Retina (tissue), 1 donor: ENCODE measurements at regions not wholly inside any gene's neighbourhood (a gene's known extent, or its start where the extent isn't known, plus 50 kb on each side); places are given as distances from the start of the nearest gene placed in this dataset.

ENCODE experiments used
- DNase-seq: peaks from one replicate; pipeline ENCODE4 v3.0.0-alpha.2; 2016

- no peak for DNase-seq
Observed at GRCh38 chr2:186919296-186919695, 70.3 kb upstream of the ZSWIM2 start.

DNA sequence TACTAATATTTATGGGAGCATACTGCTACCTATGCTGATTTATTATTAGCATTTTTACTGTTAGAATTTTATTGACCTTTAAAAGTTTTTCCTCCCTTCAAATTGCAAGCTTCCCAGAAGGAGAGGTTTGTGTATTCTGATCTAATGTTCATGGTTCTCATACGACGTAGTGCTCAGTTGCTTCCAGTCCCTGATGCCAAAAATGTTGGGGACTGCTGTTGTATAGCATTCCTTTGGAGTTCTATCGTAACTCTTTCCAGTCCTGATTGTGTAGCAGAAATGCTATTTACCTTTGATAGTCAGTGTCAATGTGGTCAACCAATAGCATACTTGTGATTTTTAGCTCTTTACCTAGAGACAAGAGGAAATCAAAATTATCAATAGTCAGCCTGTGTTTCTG, 69.5 kb upstream of the ZSWIM2 start:
- no peak for DNase-seq

- DNase-seq: no peak
Observed at GRCh38 chr2:186917866-186918265, 68.9 kb upstream of the ZSWIM2 start.

DNA sequence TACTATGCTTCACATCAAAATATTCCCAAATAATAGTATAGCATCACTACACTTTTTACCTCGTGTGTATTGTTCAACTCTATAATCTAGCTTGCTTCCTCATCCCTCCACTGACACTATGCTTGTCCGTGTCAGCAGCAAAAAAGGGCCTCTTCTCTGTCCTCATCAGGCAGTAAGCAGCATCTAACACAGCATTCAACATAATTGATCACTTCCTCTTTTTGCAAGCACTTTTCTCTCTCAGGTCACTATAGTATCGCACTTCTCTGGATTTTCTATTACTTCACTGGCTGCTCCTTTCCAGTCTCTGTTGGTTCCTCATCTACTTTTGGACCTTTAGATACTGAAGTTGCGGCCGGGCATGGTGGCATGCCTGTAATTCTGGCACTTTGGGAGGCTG, 64.9 kb upstream of the ZSWIM2 start:
- DNase-seq: no peak

DNA sequence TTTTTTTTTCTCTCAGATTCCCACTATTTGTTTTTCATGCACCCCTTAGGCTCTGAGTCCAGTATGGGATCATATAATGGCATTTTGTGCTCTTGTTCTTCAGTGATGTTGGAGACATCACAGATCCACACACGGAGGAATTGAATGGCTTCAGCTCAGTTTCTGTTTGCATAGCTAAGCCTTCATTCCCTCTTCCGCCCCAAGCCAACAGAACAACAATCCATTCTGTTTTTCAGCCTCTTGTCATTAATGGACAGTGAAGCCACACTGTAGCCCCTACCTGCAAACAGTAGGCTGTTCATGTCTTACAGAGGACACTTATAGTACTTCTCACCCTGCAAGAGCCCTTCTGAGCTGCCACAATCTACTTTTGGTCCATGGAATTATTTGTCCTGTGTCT, 64.0 kb upstream of the ZSWIM2 start:
- DNase-seq: no peak

- DNase-seq: no peak
Observed at GRCh38 chr2:186911551-186912085, 62.6 kb upstream of the ZSWIM2 start.

- DNase-seq: no peak
Observed at GRCh38 chr2:186910996-186911395, 62.0 kb upstream of the ZSWIM2 start.

GRCh38 chr2:186909095-186909494, 60.1 kb upstream of the ZSWIM2 start:
- no peak for DNase-seq

DNA sequence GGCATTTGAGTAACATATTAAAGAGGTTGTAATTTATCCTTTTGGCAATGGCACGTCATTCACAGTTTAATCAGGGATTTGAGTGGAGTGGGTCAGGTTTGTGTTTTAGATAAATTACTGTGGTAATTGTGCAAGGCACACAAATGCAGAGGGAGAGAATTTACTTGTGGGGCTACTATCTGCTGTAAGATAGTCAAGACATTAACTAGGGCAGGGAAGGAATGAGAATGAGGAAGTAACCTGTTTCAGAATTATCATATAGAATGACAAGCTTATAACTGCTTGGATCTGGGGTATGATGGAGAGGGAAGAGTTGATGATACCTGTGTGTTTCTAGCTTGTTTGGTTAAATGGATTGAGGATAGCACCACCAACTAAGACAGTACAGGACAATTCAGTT, 58.9 kb upstream of the ZSWIM2 start:
- no peak for DNase-seq

GRCh38 chr2:186903216-186903615, 54.2 kb upstream of the ZSWIM2 start:
- no peak for DNase-seq
